ENCODE measurements at regions not wholly inside any gene's neighbourhood (a gene's known extent, or its start where the extent isn't known, plus 50 kb on each side); places are given as distances from the start of the nearest gene placed in this dataset.

DNA sequence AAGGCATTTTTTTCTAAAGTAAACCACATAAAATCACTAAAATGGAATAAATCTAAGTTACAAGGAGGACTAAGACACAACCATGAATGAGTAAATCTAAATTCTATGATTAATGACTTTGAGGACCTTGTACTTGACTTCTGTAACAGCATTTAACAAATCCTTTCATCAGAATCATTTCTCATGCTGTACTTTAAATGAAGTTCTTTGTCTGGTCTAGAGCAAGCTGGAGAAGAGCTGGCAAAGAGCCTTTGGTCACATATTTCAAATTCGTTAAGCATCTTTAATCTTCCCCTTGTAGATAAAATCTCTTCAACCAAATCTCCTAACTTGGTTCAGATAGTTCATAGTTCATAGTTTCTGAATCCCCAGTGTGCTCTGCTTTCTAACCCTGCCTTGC lies 405.4 kb downstream of the PTPRC start:
- peaks cover 45% of the 10 kb centered on the region for H3K4me1 Mint-ChIP-seq
- H3K36me3 Mint-ChIP-seq = peaks cover 45% of the 10 kb centered on the region

DNA sequence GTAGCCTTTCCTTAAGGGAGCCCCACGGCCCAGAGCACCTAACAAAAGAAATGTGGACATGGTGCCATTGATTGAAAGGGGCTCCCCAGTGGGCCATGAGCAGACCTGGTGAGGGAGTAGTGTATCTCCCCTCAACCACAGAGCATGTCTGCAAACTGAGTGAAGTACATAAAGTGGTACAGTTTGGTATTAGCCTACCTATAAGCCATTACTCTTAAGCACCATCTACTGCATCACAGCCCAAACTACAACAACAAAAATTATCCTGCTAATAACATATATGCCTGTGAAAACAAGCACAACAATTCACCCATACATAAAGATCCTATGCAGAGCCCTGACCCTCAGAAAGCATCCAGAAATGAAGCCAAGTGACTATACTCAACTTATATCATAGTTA lies 407.8 kb downstream of the PTPRC start:
- H3K4me1 Mint-ChIP-seq = peaks cover 25% of the 10 kb centered on the region
- no peak overlapping the region for H3K4me3 Mint-ChIP-seq
- CTCF ChIA-PET = interaction anchor here (1.1 to 1.3 kb wide), 2 partner anchors 36 to 66 kb away, joined by 3 read pairs; no protein-coding TSS in a partner anchor
- no peaks in the 10 kb centered on the region for H3K27me3 Mint-ChIP-seq
- no peak overlapping the region for H3K27ac Mint-ChIP-seq
- DNase-seq = no peak
- peaks cover 55% of the 10 kb centered on the region for H3K36me3 Mint-ChIP-seq
- peaks cover 56% of the 10 kb centered on the region for H3K9me3 Mint-ChIP-seq

More for the DNA sequence above, 405.4 kb downstream of the PTPRC start:
- CTCF ChIA-PET = interaction anchor here (0.8 to 1.3 kb wide), 2 partner anchors 68 to 123 kb away, joined by 3 read pairs; no protein-coding TSS in a partner anchor
- no peak overlapping the region for H3K27ac Mint-ChIP-seq
- no peaks in the 10 kb centered on the region for H3K27me3 Mint-ChIP-seq
- peaks cover 36% of the 10 kb centered on the region for H3K9me3 Mint-ChIP-seq
- H3K4me3 Mint-ChIP-seq = no peak overlapping the region
- DNase-seq = no peak

DNA sequence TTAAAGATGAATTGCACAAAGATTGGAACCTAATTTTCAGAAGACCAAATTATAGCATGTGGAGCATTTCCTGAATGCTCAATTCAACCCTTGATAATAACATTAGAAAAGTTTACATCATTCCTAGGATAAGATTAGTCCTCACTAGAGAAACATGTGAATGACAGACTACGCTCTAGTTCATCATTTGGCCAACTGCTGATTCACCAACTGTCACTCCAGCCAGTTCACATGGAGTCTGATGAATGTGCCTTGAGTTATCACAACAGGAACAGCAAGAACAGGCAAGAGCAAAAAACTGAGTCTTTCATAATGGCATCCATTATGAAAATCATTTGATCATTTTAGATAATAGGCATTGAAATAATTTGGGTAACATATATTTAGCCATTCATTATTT lies 415.9 kb downstream of the PTPRC start:
- no peak for DNase-seq
- peaks cover 5% of the 10 kb centered on the region for H3K27me3 Mint-ChIP-seq
- H3K27ac Mint-ChIP-seq = no peak overlapping the region
- H3K4me1 Mint-ChIP-seq = no peaks in the 10 kb centered on the region
- peaks cover 24% of the 10 kb centered on the region for H3K9me3 Mint-ChIP-seq
- H3K4me3 Mint-ChIP-seq = no peak overlapping the region
- H3K36me3 Mint-ChIP-seq = peaks cover 17% of the 10 kb centered on the region
- CTCF ChIA-PET = interaction anchor here (0.8 to 1.1 kb wide), 2 partner anchors 58 to 182 kb away, joined by 3 read pairs; no protein-coding TSS in a partner anchor

DNA sequence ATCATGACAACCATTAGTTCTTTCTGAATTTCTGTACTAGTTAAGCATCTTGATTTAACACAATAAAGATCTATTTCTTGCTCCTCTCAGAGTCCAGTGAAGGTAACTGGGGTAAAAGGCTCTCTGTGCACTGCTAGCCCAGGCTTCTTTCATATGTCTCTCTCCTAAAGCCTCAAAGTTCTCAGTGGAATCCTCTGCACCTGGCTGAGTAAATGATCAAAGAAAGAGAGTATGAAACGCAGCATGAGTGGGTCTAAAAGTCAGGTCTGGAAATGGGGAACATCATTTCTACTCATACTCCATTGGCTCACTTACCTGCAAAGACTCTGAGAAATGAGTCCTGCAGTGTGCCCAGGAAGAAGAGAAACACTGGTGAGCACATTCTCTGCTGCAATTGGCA lies 418.5 kb downstream of the PTPRC start:
- Mint-ChIP-seq H3K27me3 (peaks cover 5% of the 10 kb centered on the region), H3K9me3 (peaks cover 4% of the 10 kb centered on the region), H3K36me3 (no peaks in the 10 kb centered on the region), H3K4me1 (no peaks in the 10 kb centered on the region), H3K4me3 (no peak overlapping the region), H3K27ac (no peak overlapping the region)
- DNase-seq = no peak
- CTCF ChIA-PET = no interaction called here

DNA sequence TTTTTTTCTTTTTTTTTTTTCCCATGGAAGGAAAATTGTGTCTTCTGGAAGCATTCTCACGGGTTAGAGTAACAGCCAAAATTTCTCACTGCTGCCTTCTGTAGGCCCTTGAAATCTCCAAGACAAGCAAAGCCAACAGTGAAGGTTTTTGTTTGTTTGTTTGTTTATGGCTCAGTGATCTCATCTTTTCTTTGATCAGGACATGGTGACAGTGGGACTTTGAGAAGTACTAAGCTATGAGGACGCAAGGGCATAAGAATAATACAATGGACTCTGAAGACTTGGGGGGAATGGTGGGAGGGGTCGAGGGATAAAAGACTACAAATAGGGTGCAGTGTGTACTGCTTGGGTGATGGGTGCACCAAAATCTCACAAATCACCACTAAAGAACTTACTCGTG lies 419.4 kb downstream of the PTPRC start:
- peaks cover 4% of the 10 kb centered on the region for H3K36me3 Mint-ChIP-seq
- no peak overlapping the region for H3K27ac Mint-ChIP-seq
- peaks cover 8% of the 10 kb centered on the region for H3K9me3 Mint-ChIP-seq
- CTCF ChIA-PET = no interaction called here
- DNase-seq = no peak
- H3K27me3 Mint-ChIP-seq = peaks cover 5% of the 10 kb centered on the region
- H3K4me3 Mint-ChIP-seq = no peak overlapping the region
- peaks cover 3% of the 10 kb centered on the region for H3K4me1 Mint-ChIP-seq

DNA sequence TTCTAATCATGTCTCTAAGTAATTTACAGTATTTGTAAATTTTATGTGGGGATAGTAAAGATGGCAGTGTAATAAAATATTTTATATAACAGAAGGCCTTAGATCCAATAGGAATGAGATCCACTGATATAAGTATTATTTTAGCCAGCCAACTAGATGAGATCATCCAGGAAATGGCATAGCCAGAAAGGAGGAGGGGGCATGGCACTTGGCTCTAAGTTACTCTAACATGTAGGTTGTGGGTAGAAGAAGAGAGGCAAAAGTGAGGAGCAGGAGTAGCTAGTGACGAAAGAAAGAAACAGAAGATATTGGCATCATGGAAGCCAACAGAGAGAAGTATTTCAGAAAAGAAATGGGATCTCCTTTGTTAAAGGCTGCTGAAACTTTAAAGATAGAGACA lies 426.1 kb downstream of the PTPRC start:
- DNase-seq = no peak
- peaks cover 4% of the 10 kb centered on the region for H3K9me3 Mint-ChIP-seq
- H3K4me1 Mint-ChIP-seq = peaks cover 16% of the 10 kb centered on the region
- H3K4me3 Mint-ChIP-seq = no peak overlapping the region
- H3K27ac Mint-ChIP-seq = no peak overlapping the region
- H3K36me3 Mint-ChIP-seq = peaks cover 5% of the 10 kb centered on the region
- CTCF ChIA-PET = interaction anchor here (0.6 kb wide), 1 partner anchor 13 kb away, joined by 5 read pairs; no protein-coding TSS in a partner anchor
- H3K27me3 Mint-ChIP-seq = no peaks in the 10 kb centered on the region

DNA sequence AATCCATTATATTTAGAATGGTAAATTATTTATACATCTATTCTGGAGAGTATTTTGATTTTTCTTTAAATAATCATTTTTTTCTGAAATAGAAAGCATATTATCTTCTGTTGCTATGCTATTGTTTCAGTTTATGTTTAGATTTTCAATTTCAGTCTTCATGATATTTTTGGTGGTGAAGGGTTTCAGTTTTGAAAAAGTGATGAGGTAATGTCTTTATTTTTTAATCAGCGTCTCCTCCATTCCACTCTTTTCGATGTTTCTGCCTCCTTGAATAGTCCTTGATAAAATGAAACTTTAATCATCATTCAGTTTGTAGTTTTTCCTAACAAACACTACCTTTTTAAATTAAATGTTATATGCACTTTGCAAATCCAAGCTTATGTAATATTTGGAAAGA lies 428.6 kb downstream of the PTPRC start:
- H3K36me3 Mint-ChIP-seq = peaks cover 8% of the 10 kb centered on the region
- DNase-seq = no peak
- no peak overlapping the region for H3K4me3 Mint-ChIP-seq
- CTCF ChIA-PET = interaction anchor here (1.1 kb wide), 1 partner anchor 40 kb away, joined by 3 read pairs; no protein-coding TSS in a partner anchor
- H3K4me1 Mint-ChIP-seq = peaks cover 16% of the 10 kb centered on the region
- H3K27ac Mint-ChIP-seq = no peak overlapping the region
- H3K9me3 Mint-ChIP-seq = peaks cover 4% of the 10 kb centered on the region
- H3K27me3 Mint-ChIP-seq = no peaks in the 10 kb centered on the region

DNA sequence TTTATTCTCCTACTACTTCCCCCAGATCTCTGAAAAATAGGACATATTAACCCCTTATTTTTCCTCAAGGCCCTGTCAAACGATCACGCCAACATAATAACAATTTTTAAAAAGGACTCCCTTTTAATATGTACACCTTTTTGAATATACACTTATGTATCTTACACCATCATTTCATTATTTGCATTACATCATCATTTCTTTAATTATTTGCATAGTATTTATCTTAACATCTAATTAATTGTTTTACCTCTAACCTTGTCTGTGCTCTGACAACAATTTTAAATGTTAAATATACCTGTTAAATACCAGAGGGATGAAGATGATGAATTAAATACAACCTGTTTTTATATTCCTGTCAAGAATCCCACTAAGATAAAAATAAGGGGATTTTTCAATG lies 432.2 kb downstream of the PTPRC start:
- no peak for DNase-seq
- Mint-ChIP-seq H3K36me3 (peaks cover 8% of the 10 kb centered on the region), H3K9me3 (no peaks in the 10 kb centered on the region), H3K27me3 (no peaks in the 10 kb centered on the region), H3K4me1 (peaks cover 15% of the 10 kb centered on the region), H3K4me3 (no peak overlapping the region), H3K27ac (no peak overlapping the region)
- CTCF ChIA-PET = no interaction called here

DNA sequence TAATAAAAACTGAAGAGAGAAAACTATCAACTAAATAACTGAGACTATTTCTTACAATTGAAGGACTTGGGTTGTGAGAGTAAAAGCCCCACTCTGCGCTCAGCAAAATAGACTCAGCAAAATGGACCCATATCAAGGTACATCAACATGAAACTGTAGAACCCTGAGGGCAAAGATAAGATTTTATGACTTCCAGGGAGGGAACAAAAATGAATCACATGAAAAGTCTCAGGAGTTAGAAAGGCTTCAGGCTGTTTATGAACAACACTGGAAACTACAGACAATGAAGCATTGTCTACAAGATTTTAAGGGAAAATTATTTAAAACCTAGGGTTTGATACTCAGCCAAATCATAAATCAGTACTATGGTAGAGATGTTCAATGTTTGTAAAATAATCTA lies 434.3 kb downstream of the PTPRC start:
- Mint-ChIP-seq H3K27ac (no peak overlapping the region), H3K27me3 (no peaks in the 10 kb centered on the region), H3K36me3 (peaks cover 8% of the 10 kb centered on the region), H3K4me1 (peaks cover 6% of the 10 kb centered on the region), H3K9me3 (no peaks in the 10 kb centered on the region), H3K4me3 (no peak overlapping the region)
- CTCF ChIA-PET = interaction anchor here (0.6 kb wide), 1 partner anchor 108 kb away, joined by 3 read pairs; no protein-coding TSS in a partner anchor
- DNase-seq = no peak

DNA sequence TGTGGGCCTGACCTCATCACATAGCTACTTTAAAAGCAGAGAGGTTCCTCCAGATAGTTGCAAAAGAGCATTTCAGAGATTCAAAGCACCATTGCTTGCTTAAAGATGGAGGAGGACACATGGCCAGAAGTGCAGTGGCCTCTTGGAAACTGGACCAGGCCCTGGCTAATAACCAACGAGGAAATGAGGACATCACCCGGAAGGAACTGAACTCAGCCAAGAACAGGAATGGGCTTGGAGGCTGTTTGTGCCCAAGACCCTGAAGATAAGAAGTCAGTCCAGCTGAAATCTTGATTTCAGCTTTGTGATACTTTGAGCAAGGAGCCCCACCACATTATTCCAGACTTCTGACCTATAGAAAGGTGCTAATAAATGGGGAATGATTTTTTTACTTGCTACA lies 437.0 kb downstream of the PTPRC start:
- Mint-ChIP-seq H3K9me3 (no peaks in the 10 kb centered on the region), H3K27ac (no peak overlapping the region), H3K4me3 (no peak overlapping the region), H3K27me3 (no peaks in the 10 kb centered on the region), H3K4me1 (peaks cover 6% of the 10 kb centered on the region), H3K36me3 (peaks cover 8% of the 10 kb centered on the region)
- CTCF ChIA-PET = no interaction called here
- no peak for DNase-seq

DNA sequence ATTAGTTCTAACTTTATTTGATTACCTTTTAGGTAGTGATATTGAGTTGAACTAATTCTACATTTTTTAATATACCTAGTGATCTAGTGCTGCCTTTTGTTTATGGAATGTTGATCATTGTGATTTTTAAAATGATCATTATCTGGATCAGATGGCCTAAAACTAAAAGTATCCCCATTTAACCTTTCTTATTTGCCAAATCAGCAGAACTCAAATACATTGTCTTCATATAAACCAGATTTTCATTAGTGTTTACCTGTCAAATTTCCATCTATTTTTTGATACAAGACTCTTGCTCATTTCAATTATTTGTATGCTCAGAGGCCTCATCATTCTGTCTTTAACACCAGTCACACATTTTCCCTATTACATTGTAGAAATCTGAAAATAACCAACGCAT lies 441.2 kb downstream of the PTPRC start:
- no peaks in the 10 kb centered on the region for H3K9me3 Mint-ChIP-seq
- H3K4me3 Mint-ChIP-seq = no peak overlapping the region
- CTCF ChIA-PET = no interaction called here
- no peaks in the 10 kb centered on the region for H3K4me1 Mint-ChIP-seq
- peaks cover 1% of the 10 kb centered on the region for H3K36me3 Mint-ChIP-seq
- no peak for DNase-seq
- no peaks in the 10 kb centered on the region for H3K27me3 Mint-ChIP-seq
- no peak overlapping the region for H3K27ac Mint-ChIP-seq

DNA sequence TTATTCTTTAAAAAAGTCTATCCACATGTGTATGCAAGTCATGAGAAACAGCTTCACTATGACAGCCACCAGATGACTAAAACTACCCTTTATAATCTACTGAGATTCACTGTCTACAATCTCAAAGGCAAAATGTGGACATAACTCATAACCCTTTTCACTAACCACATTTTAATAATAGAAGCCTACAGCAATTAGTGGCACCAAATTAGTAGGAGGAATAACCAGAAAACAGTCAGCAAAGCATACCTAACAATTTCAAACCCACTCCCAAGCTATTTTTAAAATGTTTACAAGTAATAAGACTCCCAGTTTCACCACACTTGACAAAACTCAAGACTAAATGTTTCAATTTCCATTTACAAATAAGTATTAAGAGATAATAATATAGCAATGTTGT lies 442.9 kb downstream of the PTPRC start:
- CTCF ChIA-PET = interaction anchor here (1.0 to 1.3 kb wide), 2 partner anchors 88 to 293 kb away, joined by 3 read pairs; no protein-coding TSS in a partner anchor

DNA sequence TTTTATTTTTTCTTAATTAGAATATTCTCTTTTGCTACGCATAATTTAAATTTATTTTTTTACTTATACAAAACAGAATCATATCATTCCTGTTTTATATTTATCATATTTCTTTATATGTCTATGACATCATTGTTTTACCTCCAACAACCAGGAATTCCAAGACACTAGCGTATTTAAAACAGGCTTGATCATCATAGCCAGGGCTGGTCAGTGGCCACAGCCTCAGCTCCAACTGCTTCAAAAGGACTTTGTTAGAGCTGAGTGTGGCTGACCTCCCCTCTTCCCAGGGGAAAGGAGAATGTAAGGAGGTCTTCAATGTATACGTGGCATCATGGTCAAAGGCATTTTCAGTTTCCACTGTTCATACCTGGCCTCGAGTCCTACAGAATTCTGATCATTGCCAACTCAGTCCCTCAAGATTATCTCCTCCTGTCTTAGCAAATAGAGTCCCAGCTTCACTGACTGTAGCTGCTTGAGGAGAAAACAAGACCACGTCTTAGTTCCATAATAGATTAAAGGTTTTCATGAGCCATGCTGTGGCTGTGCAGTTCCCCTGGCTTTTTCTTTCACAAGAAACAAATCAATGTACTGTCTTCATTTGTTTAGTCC lies 444.0 kb downstream of the PTPRC start:
- Mint-ChIP-seq H3K9me3 (peaks cover 2% of the 10 kb centered on the region), H3K4me1 (peaks cover 10% of the 10 kb centered on the region), H3K27me3 (no peaks in the 10 kb centered on the region), H3K36me3 (peaks cover 6% of the 10 kb centered on the region), H3K4me3 (no peak overlapping the region), H3K27ac (no peak overlapping the region)
- CTCF ChIA-PET = interaction anchor here (0.9 to 1.1 kb wide), 2 partner anchors 30 to 36 kb away, joined by 3 to 5 read pairs; no protein-coding TSS in a partner anchor
- no peak for DNase-seq

More for the DNA sequence above, 442.9 kb downstream of the PTPRC start:
- peaks cover 2% of the 10 kb centered on the region for H3K4me1 Mint-ChIP-seq
- no peaks in the 10 kb centered on the region for H3K27me3 Mint-ChIP-seq
- DNase-seq = no peak
- H3K27ac Mint-ChIP-seq = no peak overlapping the region
- no peak overlapping the region for H3K4me3 Mint-ChIP-seq
- peaks cover 3% of the 10 kb centered on the region for H3K36me3 Mint-ChIP-seq
- H3K9me3 Mint-ChIP-seq = peaks cover 2% of the 10 kb centered on the region

DNA sequence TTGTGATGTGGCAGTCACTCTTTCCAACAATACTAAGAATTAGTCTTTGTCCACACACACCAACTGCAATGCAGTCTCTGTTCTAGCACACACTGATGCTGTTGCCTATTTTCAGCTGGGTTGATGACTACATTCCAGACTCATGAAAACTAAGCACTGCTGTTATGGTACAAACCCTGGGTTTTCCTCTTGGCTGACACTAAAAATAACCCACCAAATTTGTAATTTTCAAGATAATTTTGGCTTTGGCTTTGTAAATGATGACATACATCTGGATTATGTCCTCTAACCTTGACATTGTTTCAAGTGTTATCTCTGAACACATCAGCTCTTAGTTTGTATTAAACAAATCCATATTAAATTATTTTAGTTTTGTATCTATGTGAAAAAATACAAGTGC lies 444.8 kb downstream of the PTPRC start:
- Mint-ChIP-seq H3K27ac (no peak overlapping the region), H3K36me3 (peaks cover 10% of the 10 kb centered on the region), H3K27me3 (no peaks in the 10 kb centered on the region), H3K9me3 (peaks cover 3% of the 10 kb centered on the region), H3K4me3 (no peak overlapping the region), H3K4me1 (peaks cover 14% of the 10 kb centered on the region)
- CTCF ChIA-PET = interaction anchor here (1.1 kb wide), 1 partner anchor 29 kb away, joined by 5 read pairs; no protein-coding TSS in a partner anchor
- no peak for DNase-seq

DNA sequence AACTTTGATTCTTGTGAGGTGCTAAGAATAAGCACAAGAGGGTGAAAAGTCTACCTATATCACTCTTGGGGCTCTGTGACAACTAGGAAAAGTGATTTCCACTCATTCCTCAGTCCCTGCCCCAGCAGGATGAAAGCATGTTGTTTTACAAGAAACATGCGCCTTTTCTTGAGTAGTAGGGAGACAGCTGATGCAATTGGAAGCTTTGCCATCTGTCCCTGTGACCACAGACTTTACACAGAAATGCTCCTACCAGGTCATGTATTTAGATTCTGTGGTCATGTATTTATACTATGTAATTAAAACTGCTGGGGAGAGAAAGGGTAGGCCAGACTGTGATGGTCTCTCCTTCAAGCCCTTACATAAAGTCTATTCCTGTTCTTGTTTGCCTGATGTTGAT lies 445.5 kb downstream of the PTPRC start:
- no peak overlapping the region for H3K27ac Mint-ChIP-seq
- CTCF ChIA-PET = no interaction called here
- peaks cover 11% of the 10 kb centered on the region for H3K36me3 Mint-ChIP-seq
- no peaks in the 10 kb centered on the region for H3K27me3 Mint-ChIP-seq
- peaks cover 3% of the 10 kb centered on the region for H3K9me3 Mint-ChIP-seq
- H3K4me1 Mint-ChIP-seq = peaks cover 20% of the 10 kb centered on the region
- DNase-seq = no peak
- no peak overlapping the region for H3K4me3 Mint-ChIP-seq
